ENCODE measurements at regions not wholly inside any gene's neighbourhood (a gene's known extent, or its start where the extent isn't known, plus 50 kb on each side); places are given as distances from the start of the nearest gene placed in this dataset.
"Not testable (repeated sequence)": the region's sequence is repeated elsewhere in the genome, so short reads cannot be mapped to it uniquely, and the experiment has no call there.

DNA sequence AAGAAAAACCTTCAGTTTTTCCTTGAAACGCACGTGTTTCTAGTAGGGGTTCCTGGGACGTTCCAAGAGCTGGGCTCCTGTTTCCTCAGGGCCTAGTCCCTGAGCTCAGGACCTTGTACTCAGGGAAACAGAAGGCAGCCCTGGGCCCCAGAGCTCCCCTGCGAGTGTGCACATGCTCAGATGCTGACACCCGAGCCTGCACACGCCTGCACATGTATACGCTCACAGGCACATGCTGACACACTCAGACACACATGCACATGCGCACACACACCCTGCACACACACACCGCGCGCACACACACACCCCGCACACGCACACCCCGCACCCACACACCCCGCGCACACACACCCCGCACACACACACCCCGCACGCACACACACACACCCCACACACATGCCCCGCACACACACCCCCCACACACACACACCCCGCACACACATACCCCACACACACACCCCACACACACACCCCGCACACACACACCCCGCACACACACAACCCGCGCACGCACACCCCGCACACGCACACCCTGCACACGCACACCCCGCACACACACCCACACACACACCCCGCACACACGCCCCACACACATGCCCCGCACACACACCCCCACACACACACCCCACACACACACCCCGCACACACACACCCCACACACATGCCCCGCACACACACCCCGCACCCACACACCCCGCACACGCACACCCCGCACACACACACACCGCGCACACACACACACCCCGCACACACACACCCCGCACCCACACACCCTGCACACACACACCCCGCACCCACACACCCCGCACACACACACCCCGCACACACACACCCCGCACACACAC lies 52.2 kb downstream of the CALML3 start:
- no peak for DNase-seq

DNA sequence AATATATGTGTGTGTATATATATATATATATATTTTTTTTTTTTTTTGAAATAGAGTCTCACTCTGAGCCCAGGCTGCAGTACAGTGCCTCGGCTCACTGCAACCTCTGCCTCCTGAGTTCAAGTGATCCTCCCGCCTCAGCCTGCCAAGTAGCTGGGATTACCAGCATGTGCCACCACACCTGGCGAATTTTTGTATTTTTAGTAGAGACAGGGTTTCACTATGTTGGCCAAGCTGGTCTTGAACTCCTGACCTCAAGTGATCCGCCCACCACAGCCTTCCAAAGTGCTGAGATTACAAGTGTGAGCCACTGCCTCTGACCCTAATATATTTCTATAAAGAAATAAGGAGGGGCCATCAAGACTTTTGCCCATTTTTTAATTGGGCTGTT lies 55.3 kb downstream of the CALML3 start:
- not testable (repeated sequence) for DNase-seq

DNA sequence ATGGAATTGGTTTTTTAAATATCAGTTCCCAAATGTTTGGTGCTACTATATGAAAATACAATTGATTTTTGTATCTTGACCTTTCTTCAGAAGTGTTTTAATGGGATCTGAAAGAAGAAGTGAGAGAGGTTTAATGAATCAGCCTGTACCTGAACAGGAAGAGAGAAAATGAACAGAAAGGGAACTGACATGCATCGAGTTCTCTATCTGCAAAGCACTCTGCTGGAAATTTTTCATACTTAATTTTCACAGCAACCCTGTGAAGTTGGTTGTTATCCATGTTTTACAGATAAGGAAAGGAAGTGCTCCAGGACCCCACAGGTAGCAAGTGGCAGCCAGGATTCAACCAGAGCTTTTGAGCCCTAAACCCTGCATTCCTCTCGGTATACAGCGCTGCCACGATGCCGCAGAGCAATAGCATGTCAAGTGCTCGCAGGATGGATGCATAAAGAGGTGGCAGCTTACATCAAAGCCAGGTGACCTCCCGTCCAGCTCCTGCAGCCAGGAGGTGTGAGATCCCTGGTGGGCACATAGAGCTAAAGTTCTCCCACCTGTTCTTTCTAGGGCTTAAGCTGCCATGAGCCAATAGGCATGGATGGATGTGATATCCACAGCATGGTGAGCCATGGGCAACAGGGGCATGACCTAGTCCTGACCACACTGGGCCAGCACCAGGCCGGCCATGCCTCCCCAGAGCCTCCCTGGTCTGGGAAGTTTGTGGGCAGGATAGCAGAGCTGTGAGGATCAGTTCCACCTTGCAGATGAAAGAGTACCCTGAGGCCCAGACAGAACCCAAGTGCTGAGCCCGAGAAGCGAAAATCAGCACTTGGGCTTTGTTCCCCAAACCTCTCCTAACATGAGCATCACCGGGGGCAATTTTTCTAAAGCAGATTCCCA lies 57.2 kb downstream of the CALML3 start:
- no peak for DNase-seq

DNA sequence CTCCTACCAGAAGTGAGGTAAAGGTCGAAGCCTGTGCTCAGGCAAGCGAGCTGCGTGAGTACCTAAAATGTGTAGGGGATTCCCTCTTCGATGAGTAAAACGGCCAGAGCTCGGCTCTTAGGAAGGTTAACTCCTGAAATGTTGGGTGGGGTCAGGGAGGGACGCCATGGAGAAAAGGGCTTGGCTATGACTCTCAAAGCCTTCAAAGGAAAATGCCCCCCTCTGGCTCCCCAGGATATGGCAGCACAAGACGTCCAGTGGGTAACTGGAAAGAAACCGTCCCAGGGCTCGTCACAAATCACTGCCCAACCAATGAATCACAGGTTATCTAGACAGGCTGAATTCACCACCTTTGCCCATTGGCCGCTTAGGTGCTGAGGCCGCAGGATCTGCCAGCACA lies 58.0 kb downstream of the CALML3 start:
- DNase-seq: no peak

DNA sequence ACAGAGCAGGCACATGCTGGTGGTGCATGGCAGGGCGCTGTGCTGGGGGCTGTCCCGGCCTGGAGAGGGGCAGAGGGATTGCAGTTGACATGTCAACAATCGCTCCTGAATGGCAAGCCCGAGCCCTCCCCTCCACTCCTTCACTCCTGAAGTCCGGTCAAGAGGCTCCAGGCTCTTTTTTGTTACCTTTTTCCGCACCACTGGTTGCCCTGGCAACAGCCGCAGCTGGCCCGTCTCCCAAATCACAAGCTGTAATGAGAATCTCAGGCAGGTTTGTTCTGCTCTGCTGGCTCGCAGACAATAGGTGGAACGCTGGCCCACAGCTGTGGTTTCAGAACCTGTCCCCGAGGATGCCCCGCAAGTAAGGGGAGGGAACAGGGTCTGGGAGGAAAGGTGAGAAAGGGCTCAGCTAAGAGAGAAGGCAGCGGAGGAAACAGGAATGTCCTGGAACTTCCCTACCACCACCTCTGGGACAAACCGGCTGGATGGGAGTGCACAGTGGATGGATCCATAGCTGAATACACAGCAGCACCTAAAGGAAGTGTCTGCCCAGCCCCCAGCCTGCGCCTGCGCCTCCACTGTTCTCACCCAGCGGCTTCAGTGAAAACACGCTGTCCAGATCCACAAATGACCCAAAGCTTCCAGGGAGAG lies 58.9 kb downstream of the CALML3 start:
- peak; percentile 79 for DNase-seq

DNA sequence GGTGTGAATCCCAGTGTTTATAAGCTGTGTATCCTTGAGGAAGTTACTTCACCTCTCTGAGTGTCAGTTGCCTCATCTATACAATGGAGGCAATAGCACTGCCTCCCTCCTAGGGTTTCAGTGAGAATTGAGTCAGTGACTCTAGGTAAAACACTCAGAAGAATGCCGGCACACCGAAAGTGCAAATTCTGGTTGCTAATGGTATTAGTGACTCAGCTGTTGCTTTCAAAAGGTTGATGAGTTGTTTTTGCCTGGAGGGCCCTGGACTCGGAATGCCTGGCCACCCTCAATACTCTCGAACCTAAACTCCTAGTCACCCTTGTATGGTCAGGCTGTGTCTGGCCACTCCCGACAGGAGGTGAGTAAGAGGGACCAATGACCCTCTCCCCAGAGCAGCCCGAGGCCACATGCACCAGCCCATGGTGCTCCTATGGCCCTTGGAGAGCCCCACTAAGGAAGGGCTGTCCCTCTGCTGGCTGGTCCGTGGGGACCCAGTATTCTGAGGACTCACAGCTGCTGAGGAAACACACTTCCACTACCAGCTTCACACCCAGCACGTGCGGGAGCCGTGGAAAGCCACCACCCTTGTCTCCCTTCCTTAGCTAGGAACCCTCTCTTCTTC lies 60.2 kb downstream of the CALML3 start:
- DNase-seq: no peak

DNA sequence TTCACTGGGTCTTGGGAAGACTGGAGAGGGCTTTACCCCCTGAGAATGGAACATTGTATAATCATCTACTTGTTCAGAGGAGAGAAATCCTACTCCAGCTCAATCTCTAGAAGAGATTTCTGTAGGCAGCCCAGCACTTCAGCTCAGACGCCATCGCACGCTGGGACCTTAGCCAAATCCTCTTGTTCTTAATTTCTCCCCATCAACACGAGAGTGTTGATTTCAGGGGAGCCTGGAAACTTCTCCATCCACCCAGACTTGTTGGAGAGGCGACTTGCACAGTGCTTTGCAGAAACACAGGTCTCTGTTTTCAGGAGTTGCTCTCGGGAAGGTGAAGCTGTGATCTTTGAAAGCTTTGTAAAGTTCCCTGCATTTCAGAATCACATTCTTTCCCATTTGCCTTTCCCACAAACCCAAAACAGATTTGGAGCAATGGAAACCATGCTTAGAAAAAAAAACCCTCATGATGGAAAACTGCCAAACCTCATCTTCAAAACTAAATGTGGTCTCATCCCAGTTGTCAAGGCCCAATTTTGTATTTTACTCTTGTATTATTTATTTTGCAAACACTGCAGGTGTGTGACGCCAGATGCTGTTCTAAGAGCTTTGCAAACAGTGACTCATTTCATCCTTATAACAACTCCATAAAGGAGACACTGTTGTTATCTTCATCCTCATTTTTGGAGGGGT lies 60.9 kb downstream of the CALML3 start:
- DNase-seq: no peak

DNA sequence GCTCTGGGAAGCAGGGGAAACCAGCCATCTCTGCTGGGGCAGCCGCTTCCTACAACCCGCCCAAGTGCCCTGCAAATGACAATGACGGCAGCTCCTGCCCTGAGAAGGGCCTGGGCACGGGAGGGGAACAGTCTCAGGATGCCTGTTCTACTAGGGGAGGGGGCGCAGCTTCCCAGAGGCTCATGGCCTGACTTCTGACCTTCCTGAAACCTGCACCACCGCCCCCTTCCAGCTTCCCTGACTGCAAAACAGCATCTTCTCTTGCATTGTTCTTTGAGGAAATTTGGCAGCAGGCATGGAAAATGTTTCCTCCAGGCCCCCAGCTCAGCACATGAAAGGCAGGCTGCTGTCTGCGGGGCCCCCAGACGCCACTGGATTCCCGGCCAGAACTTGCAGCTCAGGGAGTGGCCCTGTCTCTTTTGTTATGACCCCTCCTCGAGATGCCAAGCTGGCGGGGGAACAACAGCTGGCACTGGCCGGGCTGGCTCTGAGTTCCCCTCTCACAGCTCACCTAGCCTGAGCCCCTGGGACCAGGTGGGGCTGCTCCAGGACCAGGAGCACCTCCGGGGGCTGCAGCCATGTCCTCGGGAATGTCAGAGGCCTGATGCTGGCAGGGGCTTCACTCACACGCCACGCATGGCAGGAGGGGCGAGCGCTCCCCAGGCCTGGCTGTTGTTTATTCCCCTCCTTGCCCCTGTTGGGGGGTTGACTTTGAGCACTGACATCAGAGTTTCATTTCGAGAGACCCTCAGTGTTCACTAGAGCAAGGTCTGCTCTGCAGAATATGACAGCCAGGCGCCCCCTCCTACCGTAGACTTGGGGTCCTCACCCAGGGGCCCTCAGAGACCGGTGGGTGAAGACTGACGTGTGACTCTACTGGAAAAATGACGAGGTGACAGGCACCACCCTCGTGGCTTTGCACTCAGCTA lies 62.7 kb downstream of the CALML3 start:
- no peak for DNase-seq

DNA sequence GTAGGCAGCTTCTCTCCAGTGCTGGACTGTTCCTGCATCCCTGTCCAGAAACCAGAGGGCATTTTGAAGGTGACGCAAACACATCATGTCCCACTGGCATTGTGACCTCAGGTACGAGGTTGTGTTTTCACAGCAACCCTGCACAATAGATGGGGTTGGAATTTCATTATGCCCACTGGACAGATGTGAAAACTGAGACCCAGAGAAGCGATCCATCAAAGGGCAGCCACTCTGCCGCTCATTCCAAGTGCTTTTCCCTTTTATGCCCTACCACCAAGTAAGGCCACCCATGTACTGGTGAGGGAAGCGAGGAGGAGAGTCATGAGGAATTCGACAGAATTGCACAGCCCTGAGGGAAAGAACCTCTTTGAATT lies 63.3 kb downstream of the CALML3 start:
- no peak for DNase-seq

DNA sequence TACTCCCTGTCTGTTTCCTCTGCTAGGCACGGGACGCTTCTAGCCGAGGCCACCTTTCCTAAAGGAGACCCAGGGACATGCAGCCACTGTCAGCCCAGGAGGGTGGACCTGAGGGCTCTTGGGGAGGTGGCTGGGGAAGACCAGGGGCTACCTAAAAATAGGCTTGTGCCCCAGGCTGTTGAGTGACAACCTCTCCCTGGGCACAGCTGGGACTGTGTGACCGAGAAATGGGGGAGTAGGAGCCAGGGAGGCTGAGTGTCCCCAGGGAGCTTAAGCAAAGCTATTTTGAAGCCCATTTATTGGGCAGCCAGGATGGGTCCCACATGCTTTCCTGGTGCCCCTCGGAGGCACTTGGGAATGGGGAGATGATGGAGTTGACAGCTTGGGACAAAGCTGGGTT lies 63.8 kb downstream of the CALML3 start:
- DNase-seq: no peak
